ENCODE measurements at regions not wholly inside any gene's neighbourhood (a gene's known extent, or its start where the extent isn't known, plus 50 kb on each side); places are given as distances from the start of the nearest gene placed in this dataset.

GRCh38 chr11:79829891-79830290 lies 389.1 kb upstream of the TENM4 start:
- TF ChIP-seq CTCF (conservative IDR thresholded peaks at IDR 0.05; ENCODE audit: control insufficient read depth, insufficient read depth, low read depth, low read length) = no peak
- DNase-seq (ENCODE audit: low read depth) = no peak
- H3K4me3 ChIP-seq (ENCODE audit: control insufficient read depth, low read depth, low read length) = no peak overlapping the region

DNA sequence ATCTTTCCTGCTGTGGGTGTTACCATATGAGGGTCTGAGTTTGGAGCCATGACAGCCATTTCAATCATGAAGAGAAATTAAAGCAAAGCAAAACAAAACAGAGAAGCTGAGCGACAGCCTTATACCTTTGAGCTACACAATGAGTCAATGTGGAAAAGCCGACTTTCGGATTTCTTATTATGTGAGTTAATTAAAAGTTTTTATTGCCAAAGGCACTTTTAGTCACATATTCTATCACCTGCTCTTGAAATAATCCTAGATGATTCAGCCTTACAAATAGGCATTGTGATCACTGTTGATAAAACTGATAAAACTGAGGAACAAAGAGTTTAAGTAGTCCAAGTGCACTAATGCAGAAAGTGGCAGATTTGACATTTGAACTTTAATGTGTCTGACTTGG lies 381.9 kb upstream of the TENM4 start:
- no peak for DNase-seq (ENCODE audit: low read depth)
- TF ChIP-seq CTCF (conservative IDR thresholded peaks at IDR 0.05; ENCODE audit: control insufficient read depth, insufficient read depth, low read depth, low read length) = no peak

GRCh38 chr11:79813551-79813950 lies 372.7 kb upstream of the TENM4 start:
- no peak for DNase-seq (ENCODE audit: low read depth)
- no peak overlapping the region for H3K4me3 ChIP-seq (ENCODE audit: control insufficient read depth, low read depth, low read length)
- no peak for TF ChIP-seq CTCF (conservative IDR thresholded peaks at IDR 0.05; ENCODE audit: control insufficient read depth, insufficient read depth, low read depth, low read length)

More for the DNA sequence above, 381.9 kb upstream of the TENM4 start:
- H3K4me3 ChIP-seq (ENCODE audit: control insufficient read depth, low read depth, low read length) = no peak overlapping the region

- no peak overlapping the region for H3K4me3 ChIP-seq (ENCODE audit: control insufficient read depth, low read depth, low read length)
- no peak for TF ChIP-seq CTCF (conservative IDR thresholded peaks at IDR 0.05; ENCODE audit: control insufficient read depth, insufficient read depth, low read depth, low read length)
- DNase-seq (ENCODE audit: low read depth) = no peak
Measured at GRCh38 chr11:79809487-79809886, 368.7 kb upstream of the TENM4 start.

GRCh38 chr11:79807506-79807905 lies 366.7 kb upstream of the TENM4 start:
- no peak overlapping the region for H3K4me3 ChIP-seq (ENCODE audit: control insufficient read depth, low read depth, low read length)
- no peak for TF ChIP-seq CTCF (conservative IDR thresholded peaks at IDR 0.05; ENCODE audit: control insufficient read depth, insufficient read depth, low read depth, low read length)
- DNase-seq (ENCODE audit: low read depth) = no peak

- no peak for DNase-seq (ENCODE audit: low read depth)
- TF ChIP-seq CTCF (conservative IDR thresholded peaks at IDR 0.05; ENCODE audit: control insufficient read depth, insufficient read depth, low read depth, low read length) = no peak
- H3K4me3 ChIP-seq (ENCODE audit: control insufficient read depth, low read depth, low read length) = no peak overlapping the region
Measured at GRCh38 chr11:79796704-79797103, 355.9 kb upstream of the TENM4 start.

Data from fibroblast of mammary gland (primary cell).